ENCODE measurements at regions not wholly inside any gene's neighbourhood (a gene's known extent, or its start where the extent isn't known, plus 50 kb on each side); places are given as distances from the start of the nearest gene placed in this dataset.

DNA sequence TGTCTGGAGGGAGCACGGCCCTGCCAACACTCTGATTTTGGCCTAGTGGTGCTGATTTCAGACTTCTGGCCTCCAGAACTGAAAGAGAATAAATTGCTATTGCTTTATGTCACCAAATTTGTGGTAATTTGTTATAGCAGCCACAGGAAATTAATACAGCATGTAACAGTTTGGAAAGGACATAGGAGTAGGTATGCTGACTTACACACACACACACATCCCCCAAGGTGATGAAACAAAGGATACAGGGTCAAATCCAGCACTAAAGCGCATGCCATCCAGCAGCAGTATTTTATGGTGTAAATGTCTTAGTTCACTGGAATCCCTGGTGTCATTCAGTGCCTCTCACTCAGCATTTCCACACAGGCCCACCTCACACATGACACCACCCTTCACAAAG, 72.2 kb upstream of the MAN1A2 start:
- ATAC-seq: no peak
- POLR2A ChIA-PET: no interaction called here

DNA sequence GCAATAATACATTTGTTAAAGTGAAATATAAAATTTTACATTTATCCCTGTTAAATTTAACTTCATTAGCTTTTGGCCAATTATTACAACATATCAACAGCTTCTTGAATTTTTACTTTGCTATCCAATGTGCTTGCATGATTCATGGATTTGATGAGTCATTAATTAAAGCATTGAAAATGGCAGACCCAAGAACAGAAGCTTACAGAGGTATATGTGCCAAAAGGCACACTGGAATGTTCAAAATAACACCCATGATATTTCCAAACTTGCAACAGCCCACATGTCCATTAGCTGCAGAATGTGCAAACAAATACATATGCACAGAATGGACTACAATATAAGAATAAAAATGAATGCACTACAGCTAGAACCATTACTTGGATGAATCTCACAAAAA, 76.4 kb upstream of the MAN1A2 start:
- Mint-ChIP-seq H3K4me3 (no peak overlapping the region), H3K9me3 (no peaks in the 10 kb centered on the region), H3K36me3 (ENCODE audit: low read depth) (no peaks in the 10 kb centered on the region), H3K27ac (no peak overlapping the region), H3K4me1 (ENCODE audit: low read depth) (no peaks in the 10 kb centered on the region), H3K27me3 (no peaks in the 10 kb centered on the region)
- TF ChIP-seq, protein P1, sequence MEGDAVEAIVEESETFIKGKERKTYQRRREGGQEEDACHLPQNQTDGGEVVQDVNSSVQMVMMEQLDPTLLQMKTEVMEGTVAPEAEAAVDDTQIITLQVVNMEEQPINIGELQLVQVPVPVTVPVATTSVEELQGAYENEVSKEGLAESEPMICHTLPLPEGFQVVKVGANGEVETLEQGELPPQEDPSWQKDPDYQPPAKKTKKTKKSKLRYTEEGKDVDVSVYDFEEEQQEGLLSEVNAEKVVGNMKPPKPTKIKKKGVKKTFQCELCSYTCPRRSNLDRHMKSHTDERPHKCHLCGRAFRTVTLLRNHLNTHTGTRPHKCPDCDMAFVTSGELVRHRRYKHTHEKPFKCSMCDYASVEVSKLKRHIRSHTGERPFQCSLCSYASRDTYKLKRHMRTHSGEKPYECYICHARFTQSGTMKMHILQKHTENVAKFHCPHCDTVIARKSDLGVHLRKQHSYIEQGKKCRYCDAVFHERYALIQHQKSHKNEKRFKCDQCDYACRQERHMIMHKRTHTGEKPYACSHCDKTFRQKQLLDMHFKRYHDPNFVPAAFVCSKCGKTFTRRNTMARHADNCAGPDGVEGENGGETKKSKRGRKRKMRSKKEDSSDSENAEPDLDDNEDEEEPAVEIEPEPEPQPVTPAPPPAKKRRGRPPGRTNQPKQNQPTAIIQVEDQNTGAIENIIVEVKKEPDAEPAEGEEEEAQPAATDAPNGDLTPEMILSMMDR (IDR thresholded peaks at IDR 0.05): no peak
- ATAC-seq (no peak), DNase-seq (no peak)
- CTCF ChIA-PET: interaction anchor here (1.3 kb wide), 1 partner anchor 31 kb away, joined by 3 read pairs; no protein-coding TSS in a partner anchor
- POLR2A ChIA-PET: no interaction called here
- intact Hi-C loops (cut with micrococcal nuclease): no loop called here

More for the DNA sequence above, 72.2 kb upstream of the MAN1A2 start:
- Mint-ChIP-seq H3K27ac (no peak overlapping the region), H3K27me3 (no peaks in the 10 kb centered on the region), H3K4me3 (no peak overlapping the region), H3K9me3 (no peaks in the 10 kb centered on the region), H3K36me3 (ENCODE audit: low read depth) (no peaks in the 10 kb centered on the region), H3K4me1 (ENCODE audit: low read depth) (no peaks in the 10 kb centered on the region)
- TF ChIP-seq, protein P1 (IDR thresholded peaks at IDR 0.05): no peak
- no peak for DNase-seq
- CTCF ChIA-PET: no interaction called here
- intact Hi-C loops (cut with micrococcal nuclease): no loop called here

DNA sequence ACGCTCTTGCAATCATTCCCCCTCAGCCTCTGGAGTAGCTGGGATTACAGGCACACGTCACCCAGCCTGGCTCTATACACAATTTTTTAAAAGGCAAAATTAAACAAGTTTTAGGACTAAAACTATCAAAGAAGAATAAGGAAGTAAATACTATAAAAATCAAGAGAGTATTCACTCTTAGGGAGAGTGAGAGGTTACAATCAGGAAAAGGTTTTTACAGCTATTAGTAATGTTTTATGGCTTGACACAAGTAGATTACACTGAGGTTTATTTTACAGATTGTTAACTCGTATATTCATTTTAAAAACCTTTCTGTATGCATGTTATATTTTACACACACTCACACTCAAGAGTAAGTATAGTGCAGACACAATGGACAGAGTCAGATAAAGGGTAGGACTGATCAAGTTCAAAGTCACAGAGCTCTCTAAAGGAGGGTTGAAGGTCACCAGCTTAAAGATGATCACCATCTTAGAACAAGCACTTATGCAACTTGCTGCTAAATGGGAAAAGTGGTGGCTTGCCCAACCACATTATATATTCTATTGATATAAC, 77.9 kb upstream of the MAN1A2 start:
- no peak overlapping the region for H3K27ac Mint-ChIP-seq
- intact Hi-C loops (cut with micrococcal nuclease): no loop called here
- TF ChIP-seq, protein P1 (IDR thresholded peaks at IDR 0.05): no peak
- no peaks in the 10 kb centered on the region for H3K36me3 Mint-ChIP-seq (ENCODE audit: low read depth)
- no peak for ATAC-seq
- H3K4me1 Mint-ChIP-seq (ENCODE audit: low read depth): no peaks in the 10 kb centered on the region
- POLR2A ChIA-PET: no interaction called here
- no peaks in the 10 kb centered on the region for H3K9me3 Mint-ChIP-seq
- H3K27me3 Mint-ChIP-seq: no peaks in the 10 kb centered on the region
- CTCF ChIA-PET: interaction anchor here (1.1 kb wide), 1 partner anchor 23 kb away, joined by 4 read pairs; no protein-coding TSS in a partner anchor
- no peak overlapping the region for H3K4me3 Mint-ChIP-seq
- no peak for DNase-seq

DNA sequence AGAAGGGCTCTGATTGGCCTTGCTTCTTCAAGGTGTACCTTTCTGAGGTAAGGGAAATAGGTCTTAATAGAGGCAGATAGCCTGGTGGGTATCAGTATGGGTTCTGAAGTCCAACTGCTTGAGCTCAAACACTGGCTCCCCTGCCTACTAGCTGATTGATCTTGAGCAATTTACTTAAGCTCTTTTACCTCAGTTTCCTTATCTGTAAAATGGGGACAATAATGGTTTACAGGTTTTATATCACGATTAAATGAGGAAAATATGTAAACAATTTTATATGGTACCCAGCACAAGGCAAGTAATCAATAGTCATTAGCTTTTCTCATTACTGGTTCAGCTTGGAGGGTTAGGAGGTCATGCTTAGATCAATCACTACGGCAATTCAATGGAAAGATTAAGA, 75.8 kb upstream of the VTCN1 start:
- no peak overlapping the region for H3K4me3 Mint-ChIP-seq
- TF ChIP-seq, protein P1 (IDR thresholded peaks at IDR 0.05): no peak
- no peak for DNase-seq
- ChIA-PET CTCF (interaction anchor here (0.9 kb wide), 1 partner anchor 193 kb away, joined by 3 read pairs; no protein-coding TSS in a partner anchor), POLR2A (interaction anchor here (0.5 kb wide), 1 partner anchor 97 kb away, joined by 3 read pairs; no protein-coding TSS in a partner anchor)
- H3K4me1 Mint-ChIP-seq (ENCODE audit: low read depth): no peaks in the 10 kb centered on the region
- no peaks in the 10 kb centered on the region for H3K36me3 Mint-ChIP-seq (ENCODE audit: low read depth)
- H3K27me3 Mint-ChIP-seq: no peaks in the 10 kb centered on the region
- intact Hi-C loops (cut with micrococcal nuclease): no loop called here
- H3K9me3 Mint-ChIP-seq: no peaks in the 10 kb centered on the region
- ATAC-seq: no peak
- H3K27ac Mint-ChIP-seq: no peak overlapping the region

DNA sequence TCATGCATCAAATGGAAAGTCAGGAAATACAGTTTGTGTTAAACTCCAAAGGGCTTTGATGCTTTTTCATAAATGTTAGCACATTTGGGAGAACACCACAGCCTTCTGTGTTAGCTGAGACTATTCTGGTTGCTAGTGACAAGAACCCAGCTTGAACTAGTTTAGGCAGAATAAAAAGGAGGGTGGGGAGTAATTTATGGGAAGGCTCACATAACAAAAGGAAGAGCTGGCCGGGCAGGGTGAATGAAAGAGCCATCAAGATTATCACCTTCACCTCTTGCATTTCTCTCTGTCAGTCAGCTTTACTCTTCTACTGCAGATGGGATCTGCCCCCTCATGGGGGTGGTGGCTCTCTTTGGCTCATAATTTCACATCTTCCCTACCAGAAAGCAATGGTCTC, 75.4 kb upstream of the VTCN1 start:
- ATAC-seq: no peak
- POLR2A ChIA-PET: interaction anchor here (0.5 kb wide), 1 partner anchor 97 kb away, joined by 3 read pairs; no protein-coding TSS in a partner anchor
- no peak overlapping the region for H3K4me3 Mint-ChIP-seq
- no peaks in the 10 kb centered on the region for H3K9me3 Mint-ChIP-seq
- H3K4me1 Mint-ChIP-seq (ENCODE audit: low read depth): no peaks in the 10 kb centered on the region
- no peaks in the 10 kb centered on the region for H3K36me3 Mint-ChIP-seq (ENCODE audit: low read depth)
- CTCF ChIA-PET: interaction anchor here (0.7 to 1.0 kb wide), 3 partner anchors 15 to 192 kb away, joined by 3 read pairs; no protein-coding TSS in a partner anchor
- H3K27me3 Mint-ChIP-seq: no peaks in the 10 kb centered on the region
- no peak for DNase-seq
- H3K27ac Mint-ChIP-seq: no peak overlapping the region
- TF ChIP-seq, protein P1 (IDR thresholded peaks at IDR 0.05): no peak
- intact Hi-C loops (cut with micrococcal nuclease): no loop called here

Measured in activated CD8-positive, alpha-beta T cell treated with anti-CD3 and anti-CD28 coated beads for 36 hours (primary cell).